Activated CD8-positive, alpha-beta T cell treated with anti-CD3 and anti-CD28 coated beads for 36 hours (primary cell): ENCODE measurements at regions not wholly inside any gene's neighbourhood (a gene's known extent, or its start where the extent isn't known, plus 50 kb on each side); places are given as distances from the start of the nearest gene placed in this dataset.

Experiments used
- ATAC-seq: fragments of 200-7000 bp; cut with Tn5 transposase; one replicate; pipeline ENCODE4 v1.10.0; 2021; ENCODE audit warnings: mild to moderate bottlenecking, moderate library complexity
- CTCF ChIA-PET: fragments of 350-600 bp; sonication (Branson Sonifier 250); formaldehyde crosslinking; loops from one replicate; lab custom pipeline; 2021; ENCODE audit warnings: antibody characterized with exemption; lab: Charles Lee
- POLR2A ChIA-PET: fragments of 350-600 bp; sonication (Branson Sonifier 250); formaldehyde crosslinking; loops from one replicate; lab custom pipeline; 2021; ENCODE audit warnings: antibody characterized with exemption; lab: Charles Lee
- DNase-seq: peaks from one replicate; pipeline ENCODE4 v3.0.0-alpha.2; 2020
- H3K27ac Mint-ChIP-seq: one replicate; pipeline ENCODE4 v1.8.0; 2021; ENCODE audit warnings: mild to moderate bottlenecking, mixed read lengths
- H3K27me3 Mint-ChIP-seq: one replicate; pipeline ENCODE4 v1.8.0; 2021; ENCODE audit warnings: mixed read lengths
- H3K36me3 Mint-ChIP-seq: one replicate; pipeline ENCODE4 v1.8.0; 2021; ENCODE audit warnings: low read depth, mixed read lengths
- H3K4me1 Mint-ChIP-seq: one replicate; pipeline ENCODE4 v1.8.0; 2021; ENCODE audit warnings: low read depth, mixed read lengths
- H3K4me3 Mint-ChIP-seq: one replicate; pipeline ENCODE4 v1.8.0; 2021; ENCODE audit warnings: mild to moderate bottlenecking, moderate library complexity, mixed read lengths
- H3K9me3 Mint-ChIP-seq: one replicate; pipeline ENCODE4 v1.8.0; 2021; ENCODE audit warnings: mixed read lengths
- CTCF ChIP-seq: fragments of 200-600 bp; IDR thresholded peaks from one replicate; pipeline ENCODE4 v1.8.0; 2022; ENCODE audit warnings: antibody characterized with exemption, mild to moderate bottlenecking
- intact Hi-C: fragments of 100-400 bp; cut with micrococcal nuclease; formaldehyde crosslinking; loops from one replicate; pipeline ENCODE4 v1.10.0; 2022

GRCh38 chr3:22666736-22667135, 536.4 kb upstream of the UBE2E2 start:
- DNase-seq (no peak), ATAC-seq (no peak)
- no peaks in the 10 kb centered on the region for H3K27me3 Mint-ChIP-seq
- H3K9me3 Mint-ChIP-seq, result no peaks in the 10 kb centered on the region
- intact Hi-C loops, result no loop called here
- no peak for TF ChIP-seq CTCF
- H3K27ac Mint-ChIP-seq, result no peak overlapping the region
- ChIA-PET POLR2A (no interaction called here), CTCF (no interaction called here)
- no peak overlapping the region for H3K4me3 Mint-ChIP-seq
- no peaks in the 10 kb centered on the region for H3K36me3 Mint-ChIP-seq
- no peaks in the 10 kb centered on the region for H3K4me1 Mint-ChIP-seq

GRCh38 chr3:22671848-22672247, 531.3 kb upstream of the UBE2E2 start:
- ChIA-PET CTCF (no interaction called here), POLR2A (no interaction called here)
- DNase-seq (no peak), ATAC-seq (no peak)
- no peak for TF ChIP-seq CTCF
- Mint-ChIP-seq H3K4me1 (no peaks in the 10 kb centered on the region), H3K27ac (no peak overlapping the region), H3K27me3 (no peaks in the 10 kb centered on the region), H3K36me3 (no peaks in the 10 kb centered on the region), H3K9me3 (peaks cover 2% of the 10 kb centered on the region), H3K4me3 (no peak overlapping the region)
- intact Hi-C loops, result no loop called here

GRCh38 chr3:22684739-22685138, 518.4 kb upstream of the UBE2E2 start:
- Mint-ChIP-seq H3K27ac (no peak overlapping the region), H3K4me1 (no peaks in the 10 kb centered on the region), H3K27me3 (no peaks in the 10 kb centered on the region), H3K4me3 (no peak overlapping the region), H3K9me3 (no peaks in the 10 kb centered on the region), H3K36me3 (no peaks in the 10 kb centered on the region)
- ChIA-PET POLR2A (no interaction called here), CTCF (no interaction called here)
- DNase-seq (no peak), ATAC-seq (no peak)
- intact Hi-C loops, result no loop called here
- no peak for TF ChIP-seq CTCF

- H3K36me3 Mint-ChIP-seq, result no peaks in the 10 kb centered on the region
- DNase-seq (no peak), ATAC-seq (no peak)
- no peaks in the 10 kb centered on the region for H3K27me3 Mint-ChIP-seq
- no peak overlapping the region for H3K4me3 Mint-ChIP-seq
- no peak for TF ChIP-seq CTCF
- CTCF ChIA-PET, result no interaction called here
- H3K9me3 Mint-ChIP-seq, result no peaks in the 10 kb centered on the region
- POLR2A ChIA-PET, result no interaction called here
- intact Hi-C loops, result no loop called here
- H3K4me1 Mint-ChIP-seq, result no peaks in the 10 kb centered on the region
- no peak overlapping the region for H3K27ac Mint-ChIP-seq
Measured at GRCh38 chr3:22685597-22685996, 517.5 kb upstream of the UBE2E2 start.

GRCh38 chr3:22691407-22691806, 511.7 kb upstream of the UBE2E2 start:
- H3K27me3 Mint-ChIP-seq, result no peaks in the 10 kb centered on the region
- H3K36me3 Mint-ChIP-seq, result no peaks in the 10 kb centered on the region
- ChIA-PET CTCF (no interaction called here), POLR2A (no interaction called here)
- H3K4me1 Mint-ChIP-seq, result no peaks in the 10 kb centered on the region
- no peak for ATAC-seq
- intact Hi-C loops, result no loop called here
- no peak for DNase-seq
- no peak overlapping the region for H3K4me3 Mint-ChIP-seq
- H3K9me3 Mint-ChIP-seq, result no peaks in the 10 kb centered on the region
- no peak for TF ChIP-seq CTCF
- no peak overlapping the region for H3K27ac Mint-ChIP-seq
